ENCODE measurements at regions not wholly inside any gene's neighbourhood (a gene's known extent, or its start where the extent isn't known, plus 50 kb on each side); places are given as distances from the start of the nearest gene placed in this dataset.

DNA sequence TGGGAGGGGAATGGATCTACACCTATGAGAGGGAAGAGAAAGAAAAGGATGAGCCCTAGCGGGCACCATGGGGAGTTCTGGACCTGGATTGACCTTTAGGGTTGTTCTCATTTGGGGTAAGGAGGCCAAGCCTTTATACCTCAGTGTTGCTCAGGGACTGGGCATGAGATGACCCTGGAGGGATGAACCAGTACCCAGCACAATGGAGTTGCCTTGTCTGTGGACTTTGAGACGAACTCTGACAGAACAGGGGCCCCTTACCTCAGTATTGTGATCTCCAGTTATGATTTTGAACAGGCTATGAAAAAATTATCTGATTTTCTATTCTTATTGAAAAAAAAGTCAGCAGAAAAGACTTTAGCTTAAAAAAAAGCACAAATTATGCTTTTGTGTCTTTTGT is 88.6 kb downstream of the FOXA2 start:
- Histone ChIP-seq H3K9ac (ENCODE audit: insufficient read length, low read depth) (no peak overlapping the region), H3K27me3 (ENCODE audit: insufficient read depth, insufficient read length) (no peaks in the 10 kb centered on the region), H3K9me3 (ENCODE audit: insufficient read depth, low read length) (no peaks in the 10 kb centered on the region), H3K4me1 (ENCODE audit: insufficient read depth, insufficient read length) (no peaks in the 10 kb centered on the region), H3K36me3 (ENCODE audit: insufficient read depth, insufficient read length, low read length) (no peaks in the 10 kb centered on the region), H3K4me3 (ENCODE audit: insufficient read length, low read depth) (no peak overlapping the region)
- DNase-seq (ENCODE audit: low read depth, low spot score), result no peak
- no peak for TF ChIP-seq ZNF274 (IDR thresholded peaks at IDR 0.05; ENCODE audit: low read depth, low read length)
- no peak for TF ChIP-seq YY1 (IDR thresholded peaks at IDR 0.05; ENCODE audit: insufficient read depth, insufficient read length)
- no peak for TF ChIP-seq SUZ12 (IDR thresholded peaks at IDR 0.05; ENCODE audit: extremely low read depth, insufficient read depth, insufficient read length)

DNA sequence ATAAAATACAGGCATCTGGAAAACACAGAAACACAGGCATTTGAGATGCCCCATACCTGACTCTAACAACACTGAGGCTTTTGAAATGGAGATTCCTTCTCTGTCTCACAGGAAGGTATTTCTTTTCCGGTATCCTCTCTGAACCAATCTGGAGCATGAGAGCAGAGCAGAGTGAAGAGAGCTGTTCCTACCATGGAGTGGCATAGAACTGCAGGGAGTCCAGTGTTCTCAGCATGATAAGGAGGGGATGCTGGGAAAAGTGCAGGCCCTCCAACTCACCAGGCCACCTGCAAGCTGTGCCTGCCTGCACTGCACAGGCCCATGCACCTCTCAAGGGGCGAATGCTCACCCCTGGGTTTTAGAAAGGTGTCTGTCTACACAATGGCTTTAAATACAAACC is 89.2 kb downstream of the FOXA2 start:
- no peaks in the 10 kb centered on the region for H3K36me3 ChIP-seq (ENCODE audit: insufficient read depth, insufficient read length, low read length)
- H3K4me3 ChIP-seq (ENCODE audit: insufficient read length, low read depth), result no peak overlapping the region
- no peak for DNase-seq (ENCODE audit: low read depth, low spot score)
- no peaks in the 10 kb centered on the region for H3K4me1 ChIP-seq (ENCODE audit: insufficient read depth, insufficient read length)
- TF ChIP-seq YY1 (IDR thresholded peaks at IDR 0.05; ENCODE audit: insufficient read depth, insufficient read length) (no peak), SUZ12 (IDR thresholded peaks at IDR 0.05; ENCODE audit: extremely low read depth, insufficient read depth, insufficient read length) (no peak), ZNF274 (IDR thresholded peaks at IDR 0.05; ENCODE audit: low read depth, low read length) (no peak)
- no peaks in the 10 kb centered on the region for H3K9me3 ChIP-seq (ENCODE audit: insufficient read depth, low read length)
- H3K9ac ChIP-seq (ENCODE audit: insufficient read length, low read depth), result no peak overlapping the region
- no peaks in the 10 kb centered on the region for H3K27me3 ChIP-seq (ENCODE audit: insufficient read depth, insufficient read length)

DNA sequence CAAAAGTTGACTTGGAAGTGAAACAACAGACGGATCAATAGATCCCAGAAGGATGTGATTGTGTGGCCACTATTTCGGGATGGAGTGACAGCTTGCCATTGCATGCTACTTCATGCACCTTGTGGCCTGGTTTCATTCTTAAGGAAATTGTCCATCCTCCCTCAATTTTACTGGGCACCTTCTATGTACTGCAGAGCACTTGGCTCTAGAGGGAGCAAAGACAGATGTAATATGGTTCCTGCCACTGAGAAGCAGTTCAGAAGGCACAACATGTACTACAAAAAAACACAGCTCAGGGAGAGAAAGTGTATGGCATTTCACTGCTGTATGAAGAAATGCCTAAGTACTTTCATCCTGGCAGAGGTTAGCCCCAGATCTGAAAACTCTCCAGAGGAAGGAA is 91.9 kb downstream of the FOXA2 start:
- H3K36me3 ChIP-seq (ENCODE audit: insufficient read depth, insufficient read length, low read length), result no peaks in the 10 kb centered on the region
- H3K4me3 ChIP-seq (ENCODE audit: insufficient read length, low read depth), result no peak overlapping the region
- no peaks in the 10 kb centered on the region for H3K27me3 ChIP-seq (ENCODE audit: insufficient read depth, insufficient read length)
- H3K9ac ChIP-seq (ENCODE audit: insufficient read length, low read depth), result no peak overlapping the region
- H3K9me3 ChIP-seq (ENCODE audit: insufficient read depth, low read length), result no peaks in the 10 kb centered on the region
- no peak for TF ChIP-seq SUZ12 (IDR thresholded peaks at IDR 0.05; ENCODE audit: extremely low read depth, insufficient read depth, insufficient read length)
- TF ChIP-seq YY1 (IDR thresholded peaks at IDR 0.05; ENCODE audit: insufficient read depth, insufficient read length), result no peak
- TF ChIP-seq ZNF274 (IDR thresholded peaks at IDR 0.05; ENCODE audit: low read depth, low read length), result no peak
- H3K4me1 ChIP-seq (ENCODE audit: insufficient read depth, insufficient read length), result no peaks in the 10 kb centered on the region
- no peak for DNase-seq (ENCODE audit: low read depth, low spot score)

DNA sequence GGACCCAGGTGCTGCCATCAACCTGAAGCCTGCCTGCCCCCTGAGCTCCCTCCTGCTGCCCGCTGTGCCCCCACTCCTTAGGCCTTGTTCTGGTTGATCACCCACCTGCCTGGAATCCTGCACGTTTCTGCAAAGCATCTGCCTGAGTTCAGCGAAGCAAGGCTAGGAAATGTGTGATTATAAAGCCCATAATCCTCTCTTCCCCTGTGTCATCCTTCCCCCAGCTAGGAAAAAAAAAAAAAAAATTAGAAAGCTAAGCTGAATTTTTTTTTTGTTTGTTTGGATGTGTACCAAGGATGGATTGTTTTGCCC is 93.2 kb downstream of the FOXA2 start:
- Histone ChIP-seq H3K9me3 (ENCODE audit: insufficient read depth, low read length) (no peaks in the 10 kb centered on the region), H3K36me3 (ENCODE audit: insufficient read depth, insufficient read length, low read length) (no peaks in the 10 kb centered on the region), H3K4me1 (ENCODE audit: insufficient read depth, insufficient read length) (no peaks in the 10 kb centered on the region), H3K27me3 (ENCODE audit: insufficient read depth, insufficient read length) (no peaks in the 10 kb centered on the region), H3K9ac (ENCODE audit: insufficient read length, low read depth) (no peak overlapping the region), H3K4me3 (ENCODE audit: insufficient read length, low read depth) (no peak overlapping the region)
- DNase-seq (ENCODE audit: low read depth, low spot score), result no peak
- TF ChIP-seq YY1 (IDR thresholded peaks at IDR 0.05; ENCODE audit: insufficient read depth, insufficient read length) (no peak), ZNF274 (IDR thresholded peaks at IDR 0.05; ENCODE audit: low read depth, low read length) (no peak), SUZ12 (IDR thresholded peaks at IDR 0.05; ENCODE audit: extremely low read depth, insufficient read depth, insufficient read length) (no peak)

DNA sequence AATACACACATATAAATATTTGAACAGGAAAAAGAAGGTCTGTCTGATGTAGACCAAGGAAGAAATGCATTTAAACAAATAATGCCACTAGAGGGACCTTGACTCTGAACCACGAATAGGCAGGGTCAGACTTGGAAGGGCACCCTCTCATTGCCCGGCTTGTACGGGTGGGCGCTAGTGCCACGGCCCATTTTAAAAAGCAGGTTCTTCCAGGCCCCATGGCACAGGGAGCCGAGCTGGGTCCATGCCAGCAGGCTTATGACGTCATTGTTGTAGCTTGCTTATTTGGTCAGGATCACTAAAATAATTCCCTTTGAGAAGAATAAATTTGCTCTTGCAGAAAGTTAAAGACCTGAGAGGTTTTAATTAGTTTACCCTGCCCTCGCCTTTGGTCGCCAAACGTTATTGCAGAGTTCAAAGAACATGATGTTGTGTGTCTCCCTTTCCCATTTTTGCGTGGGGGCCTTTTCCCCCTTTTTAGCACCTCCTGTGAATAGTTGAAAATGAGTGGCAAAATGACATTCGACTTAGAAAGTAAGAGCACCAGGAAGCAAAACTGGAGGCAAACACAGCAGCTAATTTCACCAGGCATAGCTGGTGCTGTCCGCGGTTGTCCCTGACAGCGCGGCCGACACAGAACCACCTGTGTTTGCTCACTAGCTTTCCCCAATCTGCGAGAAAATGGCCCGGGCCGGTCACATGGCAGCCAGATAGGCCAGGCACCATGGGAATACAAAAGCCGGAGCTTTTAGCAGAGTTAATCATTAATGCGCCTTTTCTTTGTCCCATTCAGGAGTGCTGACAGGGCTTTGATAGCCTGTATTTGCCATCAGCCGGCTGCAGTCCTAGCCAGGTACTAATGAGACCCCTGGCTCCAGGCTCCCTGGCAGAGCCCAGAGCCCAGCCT is 93.8 kb downstream of the FOXA2 start:
- no peak for DNase-seq (ENCODE audit: low read depth, low spot score)
- Histone ChIP-seq H3K36me3 (ENCODE audit: insufficient read depth, insufficient read length, low read length) (no peaks in the 10 kb centered on the region), H3K4me3 (ENCODE audit: insufficient read length, low read depth) (no peak overlapping the region), H3K27me3 (ENCODE audit: insufficient read depth, insufficient read length) (no peaks in the 10 kb centered on the region), H3K4me1 (ENCODE audit: insufficient read depth, insufficient read length) (no peaks in the 10 kb centered on the region), H3K9ac (ENCODE audit: insufficient read length, low read depth) (no peak overlapping the region), H3K9me3 (ENCODE audit: insufficient read depth, low read length) (no peaks in the 10 kb centered on the region)
- TF ChIP-seq YY1 (IDR thresholded peaks at IDR 0.05; ENCODE audit: insufficient read depth, insufficient read length) (no peak), SUZ12 (IDR thresholded peaks at IDR 0.05; ENCODE audit: extremely low read depth, insufficient read depth, insufficient read length) (no peak), ZNF274 (IDR thresholded peaks at IDR 0.05; ENCODE audit: low read depth, low read length) (no peak)

DNA sequence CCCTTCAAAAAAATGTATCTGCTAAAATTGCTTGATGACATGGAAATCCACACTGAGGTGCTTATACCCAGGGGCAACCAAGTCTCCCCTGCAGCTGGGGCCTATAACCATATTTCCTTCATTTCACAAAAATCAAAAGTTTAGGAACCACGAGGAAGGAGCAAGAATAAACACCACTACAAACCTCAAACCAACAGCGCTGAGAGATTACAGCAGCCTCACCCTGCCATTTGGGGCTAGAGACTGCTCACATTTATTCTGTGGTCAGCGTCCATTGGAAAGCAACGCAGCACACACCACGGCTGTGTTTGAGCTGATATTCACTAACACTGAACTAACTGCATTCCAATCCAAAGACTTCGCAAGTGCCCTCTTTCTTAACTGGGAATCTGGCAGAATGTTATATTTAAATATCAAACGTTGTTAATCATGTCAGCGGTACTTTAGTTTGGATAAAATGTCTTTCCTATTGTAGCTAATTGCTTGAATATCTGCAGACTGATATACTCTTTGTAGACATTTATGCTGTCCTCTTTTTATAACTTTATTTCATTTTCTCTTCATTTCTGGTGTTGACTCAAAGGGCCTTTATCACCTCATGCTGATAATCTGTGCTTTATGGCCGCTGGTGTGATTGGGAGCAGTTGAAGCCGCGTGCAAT is 94.6 kb downstream of the FOXA2 start:
- no peaks in the 10 kb centered on the region for H3K9me3 ChIP-seq (ENCODE audit: insufficient read depth, low read length)
- no peak overlapping the region for H3K9ac ChIP-seq (ENCODE audit: insufficient read length, low read depth)
- DNase-seq (ENCODE audit: low read depth, low spot score), result no peak
- H3K4me3 ChIP-seq (ENCODE audit: insufficient read length, low read depth), result no peak overlapping the region
- no peaks in the 10 kb centered on the region for H3K4me1 ChIP-seq (ENCODE audit: insufficient read depth, insufficient read length)
- no peaks in the 10 kb centered on the region for H3K27me3 ChIP-seq (ENCODE audit: insufficient read depth, insufficient read length)
- TF ChIP-seq ZNF274 (IDR thresholded peaks at IDR 0.05; ENCODE audit: low read depth, low read length) (no peak), YY1 (IDR thresholded peaks at IDR 0.05; ENCODE audit: insufficient read depth, insufficient read length) (no peak), SUZ12 (IDR thresholded peaks at IDR 0.05; ENCODE audit: extremely low read depth, insufficient read depth, insufficient read length) (no peak)
- no peaks in the 10 kb centered on the region for H3K36me3 ChIP-seq (ENCODE audit: insufficient read depth, insufficient read length, low read length)

DNA sequence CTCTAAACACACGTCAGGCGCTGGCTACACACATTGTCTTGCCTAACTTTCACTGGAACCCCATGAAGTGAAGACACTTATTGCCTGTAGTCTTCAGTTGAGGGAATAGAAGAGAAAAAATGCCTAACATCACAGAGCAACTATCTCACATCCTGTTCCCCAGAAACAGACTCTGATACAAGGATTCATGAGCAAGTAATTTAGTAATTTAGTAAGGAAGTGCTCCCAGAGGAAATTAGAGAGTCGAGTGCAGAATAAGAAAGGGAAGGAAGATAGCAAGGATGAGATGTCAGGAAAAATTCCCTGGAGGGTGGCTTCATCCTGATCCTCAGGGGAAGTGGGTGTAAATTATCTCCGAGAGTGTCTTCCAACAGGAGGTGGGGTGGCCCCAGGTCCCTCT is 104.0 kb downstream of the FOXA2 start:
- DNase-seq (ENCODE audit: low read depth, low spot score), result no peak
- H3K9ac ChIP-seq (ENCODE audit: insufficient read length, low read depth), result no peak overlapping the region
- no peak for TF ChIP-seq SUZ12 (IDR thresholded peaks at IDR 0.05; ENCODE audit: extremely low read depth, insufficient read depth, insufficient read length)
- TF ChIP-seq YY1 (IDR thresholded peaks at IDR 0.05; ENCODE audit: insufficient read depth, insufficient read length), result no peak
- TF ChIP-seq ZNF274 (IDR thresholded peaks at IDR 0.05; ENCODE audit: low read depth, low read length), result no peak
- H3K27me3 ChIP-seq (ENCODE audit: insufficient read depth, insufficient read length), result no peaks in the 10 kb centered on the region
- H3K36me3 ChIP-seq (ENCODE audit: insufficient read depth, insufficient read length, low read length), result no peaks in the 10 kb centered on the region
- no peak overlapping the region for H3K4me3 ChIP-seq (ENCODE audit: insufficient read length, low read depth)
- no peaks in the 10 kb centered on the region for H3K9me3 ChIP-seq (ENCODE audit: insufficient read depth, low read length)
- no peaks in the 10 kb centered on the region for H3K4me1 ChIP-seq (ENCODE audit: insufficient read depth, insufficient read length)
